ENCODE measurements at regions not wholly inside any gene's neighbourhood (a gene's known extent, or its start where the extent isn't known, plus 50 kb on each side); places are given as distances from the start of the nearest gene placed in this dataset.
"Not testable (repeated sequence)": the region's sequence is repeated elsewhere in the genome, so short reads cannot be mapped to it uniquely, and the experiment has no call there.

- no peaks in the 10 kb centered on the region for H3K27me3 Mint-ChIP-seq (ENCODE audit: low read depth)
- no peaks in the 10 kb centered on the region for H3K36me3 Mint-ChIP-seq
- no peak overlapping the region for H3K27ac Mint-ChIP-seq
- no peaks in the 10 kb centered on the region for H3K4me1 Mint-ChIP-seq
- TF ChIP-seq CTCF (IDR thresholded peaks at IDR 0.05; ENCODE audit: unreplicated experiment) = no peak
- no peak overlapping the region for H3K4me3 Mint-ChIP-seq
- DNase-seq (ENCODE audit: low spot score in 2 of 2, unreplicated experiment in 2 of 2) = no peak
- H3K9me3 Mint-ChIP-seq = peaks cover 35% of the 10 kb centered on the region
These were observed 74.0 kb upstream of the SNX9 start for GRCh38 chr6:157748839-157749571.

- not testable (repeated sequence) for H3K27me3 Mint-ChIP-seq (ENCODE audit: low read depth); DNase-seq (ENCODE audit: low spot score in 2 of 2, unreplicated experiment in 2 of 2); H3K4me1 Mint-ChIP-seq; H3K4me3 Mint-ChIP-seq; H3K36me3 Mint-ChIP-seq; H3K27ac Mint-ChIP-seq
- peaks cover 38% of the 10 kb centered on the region for H3K9me3 Mint-ChIP-seq
These were observed 72.1 kb upstream of the SNX9 start for GRCh38 chr6:157750973-157751372.

- Mint-ChIP-seq H3K9me3 (peaks cover 38% of the 10 kb centered on the region), H3K27me3 (ENCODE audit: low read depth) (no peaks in the 10 kb centered on the region), H3K27ac (no peak overlapping the region), H3K4me1 (peaks cover 10% of the 10 kb centered on the region), H3K4me3 (no peak overlapping the region), H3K36me3 (no peaks in the 10 kb centered on the region)
- no peak for DNase-seq (ENCODE audit: low spot score in 2 of 2, unreplicated experiment in 2 of 2)
- TF ChIP-seq CTCF (IDR thresholded peaks at IDR 0.05; ENCODE audit: unreplicated experiment) = no peak
These were observed 71.4 kb upstream of the SNX9 start for GRCh38 chr6:157751547-157752200.

GRCh38 chr6:157752879-157753278, 70.2 kb upstream of the SNX9 start:
- Mint-ChIP-seq H3K9me3 (peaks cover 38% of the 10 kb centered on the region), H3K4me1 (peaks cover 13% of the 10 kb centered on the region)
- H3K36me3 Mint-ChIP-seq; H3K27me3 Mint-ChIP-seq (ENCODE audit: low read depth); H3K4me3 Mint-ChIP-seq; DNase-seq (ENCODE audit: low spot score in 2 of 2, unreplicated experiment in 2 of 2); H3K27ac Mint-ChIP-seq: not testable (repeated sequence)

GRCh38 chr6:157753291-157753690, 69.8 kb upstream of the SNX9 start:
- H3K36me3 Mint-ChIP-seq = no peaks in the 10 kb centered on the region
- no peak overlapping the region for H3K27ac Mint-ChIP-seq
- peaks cover 38% of the 10 kb centered on the region for H3K9me3 Mint-ChIP-seq
- peaks cover 13% of the 10 kb centered on the region for H3K4me1 Mint-ChIP-seq
- H3K27me3 Mint-ChIP-seq (ENCODE audit: low read depth) = no peaks in the 10 kb centered on the region
- TF ChIP-seq CTCF (IDR thresholded peaks at IDR 0.05; ENCODE audit: unreplicated experiment) = no peak
- no peak for DNase-seq (ENCODE audit: low spot score in 2 of 2, unreplicated experiment in 2 of 2)
- no peak overlapping the region for H3K4me3 Mint-ChIP-seq

GRCh38 chr6:157753801-157754200, 69.2 kb upstream of the SNX9 start:
- not testable (repeated sequence) for H3K27me3 Mint-ChIP-seq (ENCODE audit: low read depth); H3K36me3 Mint-ChIP-seq; H3K27ac Mint-ChIP-seq; H3K4me3 Mint-ChIP-seq; DNase-seq (ENCODE audit: low spot score in 2 of 2, unreplicated experiment in 2 of 2)
- Mint-ChIP-seq H3K9me3 (peaks cover 38% of the 10 kb centered on the region), H3K4me1 (peaks cover 13% of the 10 kb centered on the region)

GRCh38 chr6:157754351-157754750, 68.7 kb upstream of the SNX9 start:
- peaks cover 13% of the 10 kb centered on the region for H3K4me1 Mint-ChIP-seq

More at GRCh38 chr6:157754351-157754750, 68.7 kb upstream of the SNX9 start:
- Mint-ChIP-seq H3K27ac (no peak overlapping the region), H3K27me3 (ENCODE audit: low read depth) (no peaks in the 10 kb centered on the region), H3K9me3 (peaks cover 38% of the 10 kb centered on the region), H3K36me3 (no peaks in the 10 kb centered on the region), H3K4me3 (no peak overlapping the region)
- TF ChIP-seq CTCF (IDR thresholded peaks at IDR 0.05; ENCODE audit: unreplicated experiment) = no peak
- no peak for DNase-seq (ENCODE audit: low spot score in 2 of 2, unreplicated experiment in 2 of 2)

Data from mesothelial cell of epicardium (in vitro differentiated cells).